Trophoblast cell (in vitro differentiated cells and primary cell): ENCODE measurements at regions not wholly inside any gene's neighbourhood (a gene's known extent, or its start where the extent isn't known, plus 50 kb on each side); places are given as distances from the start of the nearest gene placed in this dataset.
"Not testable (repeated sequence)": the region's sequence is repeated elsewhere in the genome, so short reads cannot be mapped to it uniquely, and the experiment has no call there.

Experiments used
- DNase-seq, 2 donors: peaks; one replicate each; pipeline ENCODE4 v3.0.0-alpha.2; 2016
- H2AFZ ChIP-seq: 2 replicates; pipeline ENCODE4 v1.6.1; 2013; ENCODE audit warnings: low read length, moderate library complexity, mild to moderate bottlenecking; ENCODE audit not compliant: insufficient read depth, poor library complexity
- H2AK5ac ChIP-seq: 2 replicates; pipeline ENCODE4 v1.6.1; 2013; ENCODE audit warnings: mild to moderate bottlenecking, low read length
- H2BK120ac ChIP-seq: 2 replicates; pipeline ENCODE4 v1.6.1; 2013; ENCODE audit warnings: low read length, mild to moderate bottlenecking, moderate library complexity; ENCODE audit not compliant: insufficient read depth, poor library complexity
- H2BK12ac ChIP-seq: 2 replicates; pipeline ENCODE4 v1.6.1; 2013; ENCODE audit warnings: mild to moderate bottlenecking, low read length, moderate library complexity
- H2BK5ac ChIP-seq: 2 replicates; pipeline ENCODE4 v1.6.1; 2013; ENCODE audit warnings: low read length, low read depth, moderate library complexity, mild to moderate bottlenecking; ENCODE audit not compliant: poor library complexity
- H3K14ac ChIP-seq: 2 replicates; pipeline ENCODE4 v1.6.1; 2013; ENCODE audit warnings: mild to moderate bottlenecking, low read length
- H3K18ac ChIP-seq: 2 replicates; pipeline ENCODE4 v1.6.1; 2013; ENCODE audit warnings: mild to moderate bottlenecking, low read length
- H3K23ac ChIP-seq: 2 replicates; pipeline ENCODE4 v1.6.1; 2013; ENCODE audit warnings: low read length
- H3K27ac ChIP-seq: 2 replicates; pipeline ENCODE4 v1.5.1; 2013; ENCODE audit warnings: low read depth, mild to moderate bottlenecking, inconsistent platforms, low read length, moderate library complexity
- H3K27me3 ChIP-seq: 2 replicates; pipeline ENCODE4 v1.6.1; 2013; ENCODE audit warnings: inconsistent platforms, mild to moderate bottlenecking, low read length, moderate library complexity; ENCODE audit not compliant: insufficient read depth
- H3K36me3 ChIP-seq, 2 experiments: 1 replicate in 1 of 2; 2 replicates in 1 of 2; pipeline ENCODE4 v1.6.1; 2013; ENCODE audit warnings: low read length in 2 of 2, mild to moderate bottlenecking in 2 of 2, moderate library complexity in 1 of 2; ENCODE audit not compliant: insufficient read depth in 2 of 2, control insufficient read depth in 1 of 2
- H3K4ac ChIP-seq: 2 replicates; pipeline ENCODE4 v1.6.1; 2013; ENCODE audit warnings: low read depth, mild to moderate bottlenecking, low read length, moderate library complexity
- H3K4me1 ChIP-seq, 2 experiments: 1 replicate in 1 of 2; 2 replicates in 1 of 2; pipeline ENCODE4 v1.6.1; 2013; ENCODE audit warnings: low read length in 2 of 2, mild to moderate bottlenecking in 2 of 2, moderate library complexity in 1 of 2; ENCODE audit not compliant: insufficient read depth in 2 of 2, control insufficient read depth in 1 of 2
- H3K4me2 ChIP-seq: 2 replicates; pipeline ENCODE4 v1.6.1; 2013; ENCODE audit warnings: inconsistent platforms, mild to moderate bottlenecking, low read length, moderate library complexity
- H3K4me3 ChIP-seq: 2 replicates; pipeline ENCODE4 v1.5.1; 2013; ENCODE audit warnings: mild to moderate bottlenecking, low read depth, low read length, inconsistent platforms
- H3K79me1 ChIP-seq: one replicate; pipeline ENCODE4 v1.6.1; 2013; ENCODE audit warnings: low read length
- H3K79me2 ChIP-seq: 2 replicates; pipeline ENCODE4 v1.6.1; 2013; ENCODE audit warnings: low read length, mild to moderate bottlenecking; ENCODE audit not compliant: control insufficient read depth, insufficient read depth, poor library complexity
- H3K9ac ChIP-seq: 2 replicates; pipeline ENCODE4 v1.6.1; 2013; ENCODE audit warnings: mild to moderate bottlenecking, low read length
- H3K9me3 ChIP-seq: 2 replicates; pipeline ENCODE4 v1.6.1; 2013; ENCODE audit warnings: low read depth, mild to moderate bottlenecking, control low read depth, inconsistent platforms, low read length; ENCODE audit not compliant: insufficient read depth
- H4K12ac ChIP-seq: 2 replicates; pipeline ENCODE4 v1.6.1; 2013; ENCODE audit warnings: low read depth, mild to moderate bottlenecking, low read length, moderate library complexity
- H4K8ac ChIP-seq: 2 replicates; pipeline ENCODE4 v1.6.1; 2013; ENCODE audit warnings: low read depth, mild to moderate bottlenecking, low read length, moderate library complexity
- H4K91ac ChIP-seq: one replicate; pipeline ENCODE4 v1.6.1; 2013; ENCODE audit warnings: low read depth, mild to moderate bottlenecking, low read length, moderate library complexity
- WGBS: extraction: QIAGEN DNeasy Blood & Tissue Kit; methylation state at CpG from one replicate; pipeline ENCODE4 v1.1.7; 2013; ENCODE audit warnings: missing lambda C conversion rate; ENCODE audit not compliant: insufficient read length, insufficient coverage; ENCODE audit errors: extremely low coverage; 5-methylcytosine and 5-hydroxymethylcytosine counted together

- no CpG with 5 or more reads among the region's 3 CpGs for WGBS
- H3K79me1 ChIP-seq, result not testable (repeated sequence)
Observed at GRCh38 chr12:46543378-46543795, 170.8 kb upstream of the SLC38A2 start.

GRCh38 chr12:46538976-46539375 lies 166.4 kb upstream of the SLC38A2 start:
- Histone ChIP-seq H2AK5ac (no peak overlapping the region), H3K4me1 (no peaks in the 10 kb centered on the region), H2AFZ (no peak overlapping the region), H2BK120ac (no peak overlapping the region), H2BK5ac (no peak overlapping the region), H2BK12ac (no peak overlapping the region), H3K36me3 (no peaks in the 10 kb centered on the region), H3K9ac (no peak overlapping the region), H3K27me3 (no peaks in the 10 kb centered on the region), H3K14ac (no peak overlapping the region), H3K79me2 (no peaks in the 10 kb centered on the region), H3K9me3 (no peaks in the 10 kb centered on the region), H3K18ac (no peak overlapping the region), H3K4me2 (no peak overlapping the region), H3K4ac (no peak overlapping the region), H3K79me1 (no peaks in the 10 kb centered on the region), H3K23ac (no peak overlapping the region), H3K27ac (no peak overlapping the region), H4K12ac (no peak overlapping the region), H3K4me3 (no peak overlapping the region), H4K8ac (no peak overlapping the region), H4K91ac (no peak overlapping the region)
- no peak for DNase-seq
- no CpG with 5 or more reads among the region's 2 CpGs for WGBS

More at GRCh38 chr12:46543378-46543795, 170.8 kb upstream of the SLC38A2 start:
- H3K79me2 ChIP-seq, H2BK12ac ChIP-seq, H3K23ac ChIP-seq, H3K4me2 ChIP-seq, H2BK5ac ChIP-seq, H2AK5ac ChIP-seq, H4K12ac ChIP-seq, H3K18ac ChIP-seq, H2BK120ac ChIP-seq, H3K9me3 ChIP-seq, H3K36me3 ChIP-seq, H4K91ac ChIP-seq, H3K4ac ChIP-seq, H3K4me3 ChIP-seq, H2AFZ ChIP-seq, H3K27ac ChIP-seq, H3K9ac ChIP-seq, H3K14ac ChIP-seq, H3K27me3 ChIP-seq, DNase-seq, H4K8ac ChIP-seq, H3K4me1 ChIP-seq: not testable (repeated sequence)

GRCh38 chr12:46537387-46537955 lies 164.9 kb upstream of the SLC38A2 start:
- Histone ChIP-seq H3K79me1 (no peaks in the 10 kb centered on the region), H3K23ac (no peak overlapping the region), H2BK120ac (no peak overlapping the region), H2BK5ac (no peak overlapping the region), H3K27me3 (no peaks in the 10 kb centered on the region), H3K79me2 (no peaks in the 10 kb centered on the region), H3K4me1 (no peaks in the 10 kb centered on the region), H3K36me3 (no peaks in the 10 kb centered on the region), H3K4me2 (no peak overlapping the region), H2AK5ac (no peak overlapping the region), H3K4ac (no peak overlapping the region), H3K27ac (no peak overlapping the region), H4K91ac (no peak overlapping the region), H4K12ac (no peak overlapping the region), H3K9me3 (no peaks in the 10 kb centered on the region), H3K9ac (no peak overlapping the region), H3K14ac (peak overlapping the region; percentile 37), H3K18ac (no peak overlapping the region), H2AFZ (no peak overlapping the region), H3K4me3 (no peak overlapping the region), H2BK12ac (no peak overlapping the region), H4K8ac (no peak overlapping the region)
- WGBS, result no CpG with 5 or more reads among the region's 4 CpGs
- DNase-seq, result no peak

- no CpG with 5 or more reads among the region's 3 CpGs for WGBS
- not testable (repeated sequence) for DNase-seq
Observed at GRCh38 chr12:46536316-46536715, 163.7 kb upstream of the SLC38A2 start.

More at GRCh38 chr12:46536316-46536715, 163.7 kb upstream of the SLC38A2 start:
- not testable (repeated sequence) for H3K79me1 ChIP-seq, H4K91ac ChIP-seq, H3K9ac ChIP-seq, H3K79me2 ChIP-seq, H3K23ac ChIP-seq, H3K9me3 ChIP-seq, H3K27me3 ChIP-seq, H4K8ac ChIP-seq, H3K27ac ChIP-seq, H2BK120ac ChIP-seq, H3K4me1 ChIP-seq, H3K4ac ChIP-seq, H3K14ac ChIP-seq, H3K4me3 ChIP-seq, H3K18ac ChIP-seq, H3K4me2 ChIP-seq, H4K12ac ChIP-seq, H2AK5ac ChIP-seq, H2BK5ac ChIP-seq, H3K36me3 ChIP-seq, H2AFZ ChIP-seq, H2BK12ac ChIP-seq
